ENCODE measurements at regions not wholly inside any gene's neighbourhood (a gene's known extent, or its start where the extent isn't known, plus 50 kb on each side); places are given as distances from the start of the nearest gene placed in this dataset.

DNA sequence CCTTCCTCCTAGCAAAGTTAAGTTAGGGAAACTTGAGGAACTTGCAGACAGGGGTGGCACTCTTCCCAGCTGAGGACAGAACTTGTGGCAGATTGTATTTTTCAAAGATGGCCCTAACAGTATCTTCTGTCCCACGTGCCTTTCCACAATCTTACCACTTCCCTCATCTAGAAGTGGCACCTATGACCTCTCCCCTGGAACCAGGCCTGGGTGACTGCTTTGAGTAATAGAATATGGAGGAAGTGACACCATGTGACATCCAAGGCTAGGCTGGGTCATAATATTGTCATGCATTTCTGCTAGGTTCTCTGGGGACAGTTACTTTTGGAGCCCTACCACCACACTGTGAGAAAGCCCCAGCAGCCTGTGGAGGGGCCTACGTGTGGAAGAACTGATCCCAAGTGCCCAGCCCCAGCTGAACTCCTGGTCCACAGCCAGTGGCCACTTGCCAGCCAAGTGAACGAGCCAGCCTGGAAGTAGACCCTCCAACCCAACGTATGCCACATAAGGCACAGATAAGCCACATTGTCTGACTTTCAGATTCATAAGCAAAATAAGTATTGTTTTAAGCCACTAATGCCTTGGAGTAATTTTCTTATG is 193.7 kb downstream of the PTPN20 start:
- Histone ChIP-seq H3K9me3 (ENCODE audit: control insufficient read depth in 1 of 2, low read length in 2 of 2) (no peaks in the 10 kb centered on the region), H3K4me1 (ENCODE audit: insufficient read depth, low read length) (no peaks in the 10 kb centered on the region), H3K36me3 (ENCODE audit: insufficient read depth, low read length) (no peaks in the 10 kb centered on the region), H3K27me3 (ENCODE audit: insufficient read depth, low read length) (no peaks in the 10 kb centered on the region), H3K4me3 (ENCODE audit: low read length in 2 of 2) (no peak overlapping the region), H3K27ac (ENCODE audit: low read depth, low read length) (no peak overlapping the region)
- POLR2A ChIA-PET (ENCODE audit: partially characterized antibody): no interaction called here
- Mint-ChIP-seq H3K27me3 (peaks cover 0 to 1% of the 10 kb centered on the region in 2 donors), H3K36me3 (no peaks in the 10 kb centered on the region), H3K4me1 (no peaks in the 10 kb centered on the region), H3K4me3 (no peak overlapping the region), H3K27ac (peak overlapping the region in 1 of 7 donors; percentile 24), H3K9me3 (peaks cover 0 to 8% (median 0%) of the 10 kb centered on the region in 8 donors)
- CTCF ChIA-PET (ENCODE audit: partially characterized antibody): no interaction called here
- intact Hi-C loops (cut with micrococcal nuclease): no loop called here
- DNase-seq: no peak

DNA sequence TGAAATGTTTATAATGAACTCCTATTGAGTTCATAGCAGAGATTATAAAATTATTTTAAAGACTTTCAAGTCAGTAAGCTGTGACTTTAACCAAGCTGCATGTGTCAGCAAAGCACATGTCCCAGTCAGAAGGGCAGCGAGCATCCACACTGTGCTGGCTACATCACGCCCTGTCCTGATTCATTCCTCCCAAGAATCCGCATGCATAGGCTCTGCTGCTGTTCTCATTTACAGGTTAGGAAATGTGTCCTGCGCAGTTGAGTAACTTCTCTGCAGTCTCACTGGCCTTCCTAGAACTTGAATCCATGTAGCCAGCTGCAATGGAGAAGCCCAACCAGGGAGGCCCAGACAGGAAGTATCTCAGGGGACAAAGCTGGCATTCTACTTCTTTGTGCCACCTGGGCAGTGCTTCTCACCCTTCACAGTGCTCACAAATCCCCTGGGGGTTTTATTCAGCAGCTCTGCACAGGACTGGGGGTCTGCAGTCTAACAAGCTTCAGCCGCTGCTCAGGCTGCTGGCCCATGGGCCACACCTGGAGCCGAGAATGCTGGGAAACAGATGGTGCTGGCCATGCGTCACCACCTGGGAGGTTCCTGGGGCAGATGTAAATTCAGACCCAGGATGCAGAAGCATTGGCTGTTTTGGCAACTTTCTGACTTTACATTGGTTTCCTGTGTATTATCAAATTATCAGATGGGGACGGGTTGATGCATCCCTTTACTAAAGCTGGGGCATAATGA is 192.8 kb upstream of the GDF10 start:
- Histone ChIP-seq H3K4me1 (ENCODE audit: insufficient read depth, low read length) (no peaks in the 10 kb centered on the region), H3K9me3 (ENCODE audit: control insufficient read depth in 1 of 2, low read length in 2 of 2) (no peaks in the 10 kb centered on the region), H3K36me3 (ENCODE audit: insufficient read depth, low read length) (no peaks in the 10 kb centered on the region), H3K27me3 (ENCODE audit: insufficient read depth, low read length) (no peaks in the 10 kb centered on the region), H3K4me3 (ENCODE audit: low read length in 2 of 2) (no peak overlapping the region), H3K27ac (ENCODE audit: low read depth, low read length) (no peak overlapping the region)
- H3K27me3 Mint-ChIP-seq: peaks cover 0 to 1% of the 10 kb centered on the region in 2 donors
- H3K4me3 Mint-ChIP-seq: no peak overlapping the region
- H3K4me1 Mint-ChIP-seq: peaks cover 0 to 8% (median 3%) of the 10 kb centered on the region in 4 donors
- intact Hi-C loops (cut with micrococcal nuclease): no loop called here
- DNase-seq: no peak
- peaks cover 0 to 7% (median 0%) of the 10 kb centered on the region in 8 donors for H3K9me3 Mint-ChIP-seq
- ChIA-PET POLR2A (ENCODE audit: partially characterized antibody) (no interaction called here), CTCF (ENCODE audit: partially characterized antibody) (no interaction called here)
- H3K36me3 Mint-ChIP-seq: no peaks in the 10 kb centered on the region
- no peak overlapping the region for H3K27ac Mint-ChIP-seq

DNA sequence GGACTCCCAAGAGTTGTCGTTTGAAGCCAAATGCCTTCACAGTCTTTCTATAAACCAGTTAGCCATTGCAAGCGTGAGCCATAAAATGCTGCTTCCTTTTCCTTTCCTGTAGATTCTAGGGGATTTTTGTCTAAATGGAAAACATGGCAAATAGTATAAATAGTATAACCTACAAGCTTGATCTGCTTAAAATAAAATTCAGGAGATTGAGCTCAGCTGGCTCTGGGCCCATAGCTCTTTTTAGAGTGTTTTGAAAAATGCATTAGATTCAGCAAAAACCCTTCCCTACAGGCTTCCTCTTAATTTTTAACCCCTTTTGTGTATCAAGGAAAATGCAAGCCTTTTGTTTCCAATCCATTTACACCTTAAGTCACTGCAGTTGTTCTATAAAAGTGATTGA is 190.1 kb upstream of the GDF10 start:
- Histone ChIP-seq H3K27ac (ENCODE audit: low read depth, low read length) (no peak overlapping the region), H3K27me3 (ENCODE audit: insufficient read depth, low read length) (no peaks in the 10 kb centered on the region), H3K4me1 (ENCODE audit: insufficient read depth, low read length) (no peaks in the 10 kb centered on the region), H3K36me3 (ENCODE audit: insufficient read depth, low read length) (no peaks in the 10 kb centered on the region), H3K9me3 (ENCODE audit: control insufficient read depth in 1 of 2, low read length in 2 of 2) (no peaks in the 10 kb centered on the region), H3K4me3 (ENCODE audit: low read length in 2 of 2) (no peak overlapping the region)
- no peaks in the 10 kb centered on the region for H3K36me3 Mint-ChIP-seq
- intact Hi-C loops (cut with micrococcal nuclease): no loop called here
- H3K4me3 Mint-ChIP-seq: no peak overlapping the region
- no peak overlapping the region for H3K27ac Mint-ChIP-seq
- CTCF ChIA-PET (ENCODE audit: partially characterized antibody): no interaction called here
- no peaks in the 10 kb centered on the region for H3K27me3 Mint-ChIP-seq
- peaks cover 0 to 8% (median 3%) of the 10 kb centered on the region in 4 donors for H3K4me1 Mint-ChIP-seq
- POLR2A ChIA-PET (ENCODE audit: partially characterized antibody): no interaction called here
- peaks cover 0 to 1% (median 0%) of the 10 kb centered on the region in 8 donors for H3K9me3 Mint-ChIP-seq
- no peak for DNase-seq

GRCh38 chr10:47111329-47111862 is 188.6 kb upstream of the GDF10 start:
- POLR2A ChIA-PET (ENCODE audit: partially characterized antibody): no interaction called here
- no peak overlapping the region for H3K27ac Mint-ChIP-seq
- CTCF ChIA-PET (ENCODE audit: partially characterized antibody): no interaction called here

GRCh38 chr10:47112612-47113011 is 187.4 kb upstream of the GDF10 start:
- no peak overlapping the region for H3K27ac Mint-ChIP-seq
- H3K4me1 ChIP-seq (ENCODE audit: insufficient read depth, low read length): no peaks in the 10 kb centered on the region
- H3K4me3 ChIP-seq (ENCODE audit: low read length in 2 of 2): no peak overlapping the region
- H3K4me1 Mint-ChIP-seq: peaks cover 0 to 8% (median 3%) of the 10 kb centered on the region in 4 donors
- no peak overlapping the region for H3K27ac ChIP-seq (ENCODE audit: low read depth, low read length)
- no peaks in the 10 kb centered on the region for H3K9me3 ChIP-seq (ENCODE audit: control insufficient read depth in 1 of 2, low read length in 2 of 2)
- intact Hi-C loops (cut with micrococcal nuclease): no loop called here
- CTCF ChIA-PET (ENCODE audit: partially characterized antibody): no interaction called here
- POLR2A ChIA-PET (ENCODE audit: partially characterized antibody): no interaction called here
- peaks cover 0 to 1% (median 0%) of the 10 kb centered on the region in 8 donors for H3K9me3 Mint-ChIP-seq
- H3K27me3 ChIP-seq (ENCODE audit: insufficient read depth, low read length): no peaks in the 10 kb centered on the region
- H3K27me3 Mint-ChIP-seq: no peaks in the 10 kb centered on the region
- no peaks in the 10 kb centered on the region for H3K36me3 ChIP-seq (ENCODE audit: insufficient read depth, low read length)
- DNase-seq: no peak
- H3K4me3 Mint-ChIP-seq: no peak overlapping the region
- H3K36me3 Mint-ChIP-seq: no peaks in the 10 kb centered on the region

More at GRCh38 chr10:47111329-47111862, 188.6 kb upstream of the GDF10 start:
- Histone ChIP-seq H3K4me1 (ENCODE audit: insufficient read depth, low read length) (no peaks in the 10 kb centered on the region), H3K4me3 (ENCODE audit: low read length in 2 of 2) (no peak overlapping the region), H3K36me3 (ENCODE audit: insufficient read depth, low read length) (no peaks in the 10 kb centered on the region), H3K9me3 (ENCODE audit: control insufficient read depth in 1 of 2, low read length in 2 of 2) (no peaks in the 10 kb centered on the region), H3K27ac (ENCODE audit: low read depth, low read length) (no peak overlapping the region), H3K27me3 (ENCODE audit: insufficient read depth, low read length) (no peaks in the 10 kb centered on the region)
- H3K4me3 Mint-ChIP-seq: no peak overlapping the region
- intact Hi-C loops (cut with micrococcal nuclease): no loop called here
- H3K36me3 Mint-ChIP-seq: no peaks in the 10 kb centered on the region
- DNase-seq: no peak
- peaks cover 0 to 8% (median 3%) of the 10 kb centered on the region in 4 donors for H3K4me1 Mint-ChIP-seq
- peaks cover 0 to 1% (median 0%) of the 10 kb centered on the region in 8 donors for H3K9me3 Mint-ChIP-seq
- H3K27me3 Mint-ChIP-seq: no peaks in the 10 kb centered on the region

- Mint-ChIP-seq H3K27ac (no peak overlapping the region), H3K36me3 (no peaks in the 10 kb centered on the region), H3K9me3 (peaks cover 0 to 1% (median 0%) of the 10 kb centered on the region in 8 donors), H3K4me3 (no peak overlapping the region), H3K4me1 (peaks cover 0 to 8% (median 3%) of the 10 kb centered on the region in 4 donors), H3K27me3 (no peaks in the 10 kb centered on the region)
- intact Hi-C loops (cut with micrococcal nuclease): no loop called here
- Histone ChIP-seq H3K4me1 (ENCODE audit: insufficient read depth, low read length) (no peaks in the 10 kb centered on the region), H3K9me3 (ENCODE audit: control insufficient read depth in 1 of 2, low read length in 2 of 2) (no peaks in the 10 kb centered on the region), H3K36me3 (ENCODE audit: insufficient read depth, low read length) (no peaks in the 10 kb centered on the region), H3K27me3 (ENCODE audit: insufficient read depth, low read length) (no peaks in the 10 kb centered on the region), H3K27ac (ENCODE audit: low read depth, low read length) (no peak overlapping the region), H3K4me3 (ENCODE audit: low read length in 2 of 2) (no peak overlapping the region)
- POLR2A ChIA-PET (ENCODE audit: partially characterized antibody): no interaction called here
- DNase-seq: no peak
- CTCF ChIA-PET (ENCODE audit: partially characterized antibody): interaction anchor here (0.7 kb wide), 1 partner anchor 89 kb away, joined by 3 read pairs; no protein-coding TSS in a partner anchor
Measured at GRCh38 chr10:47113907-47114500, 186.0 kb upstream of the GDF10 start.

GRCh38 chr10:47114680-47115186 is 185.3 kb upstream of the GDF10 start:
- H3K36me3 ChIP-seq (ENCODE audit: insufficient read depth, low read length): no peaks in the 10 kb centered on the region
- H3K27me3 Mint-ChIP-seq: no peaks in the 10 kb centered on the region
- peaks cover 0 to 1% (median 0%) of the 10 kb centered on the region in 8 donors for H3K9me3 Mint-ChIP-seq
- no peaks in the 10 kb centered on the region for H3K4me1 ChIP-seq (ENCODE audit: insufficient read depth, low read length)
- intact Hi-C loops (cut with micrococcal nuclease): no loop called here
- no peak overlapping the region for H3K27ac Mint-ChIP-seq
- H3K27me3 ChIP-seq (ENCODE audit: insufficient read depth, low read length): no peaks in the 10 kb centered on the region
- no peak overlapping the region for H3K4me3 Mint-ChIP-seq
- H3K27ac ChIP-seq (ENCODE audit: low read depth, low read length): no peak overlapping the region
- POLR2A ChIA-PET (ENCODE audit: partially characterized antibody): no interaction called here
- H3K9me3 ChIP-seq (ENCODE audit: control insufficient read depth in 1 of 2, low read length in 2 of 2): no peaks in the 10 kb centered on the region
- H3K4me3 ChIP-seq (ENCODE audit: low read length in 2 of 2): no peak overlapping the region
- CTCF ChIA-PET (ENCODE audit: partially characterized antibody): no interaction called here
- H3K36me3 Mint-ChIP-seq: no peaks in the 10 kb centered on the region
- no peak for DNase-seq
- peaks cover 0 to 8% (median 3%) of the 10 kb centered on the region in 4 donors for H3K4me1 Mint-ChIP-seq

Measured in CD4-positive, alpha-beta memory T cell (primary cell).